SK-N-MC (cell line): ENCODE measurements at regions not wholly inside any gene's neighbourhood (a gene's known extent, or its start where the extent isn't known, plus 50 kb on each side); places are given as distances from the start of the nearest gene placed in this dataset.

Experiments
- EZH2 ChIP-seq: fragments of 200-600 bp; sonication (generic); IDR thresholded peaks from one replicate; pipeline ENCODE4 v1.6.1; 2017; ENCODE audit warnings: antibody characterized with exemption
- FOXP2 ChIP-seq: optimal IDR thresholded peaks from 2 replicates; pipeline ENCODE3; 2011; ENCODE audit warnings: mild to moderate bottlenecking, moderate library complexity; ENCODE audit not compliant: insufficient read depth; ENCODE audit errors: extremely low read length, control extremely low read depth
- POLR2AphosphoS5 ChIP-seq: IDR thresholded peaks from 2 replicates; pipeline ENCODE4 v1.6.1; 2012; ENCODE audit warnings: mild to moderate bottlenecking, low read depth, low read length, borderline replicate concordance

GRCh38 chr19:30074096-30074495 is 132.1 kb downstream of the URI1 start:
- TF ChIP-seq POLR2AphosphoS5 = no peak
- TF ChIP-seq FOXP2 = no peak
- no peak for TF ChIP-seq EZH2
